ENCODE measurements at regions not wholly inside any gene's neighbourhood (a gene's known extent, or its start where the extent isn't known, plus 50 kb on each side); places are given as distances from the start of the nearest gene placed in this dataset.

DNA sequence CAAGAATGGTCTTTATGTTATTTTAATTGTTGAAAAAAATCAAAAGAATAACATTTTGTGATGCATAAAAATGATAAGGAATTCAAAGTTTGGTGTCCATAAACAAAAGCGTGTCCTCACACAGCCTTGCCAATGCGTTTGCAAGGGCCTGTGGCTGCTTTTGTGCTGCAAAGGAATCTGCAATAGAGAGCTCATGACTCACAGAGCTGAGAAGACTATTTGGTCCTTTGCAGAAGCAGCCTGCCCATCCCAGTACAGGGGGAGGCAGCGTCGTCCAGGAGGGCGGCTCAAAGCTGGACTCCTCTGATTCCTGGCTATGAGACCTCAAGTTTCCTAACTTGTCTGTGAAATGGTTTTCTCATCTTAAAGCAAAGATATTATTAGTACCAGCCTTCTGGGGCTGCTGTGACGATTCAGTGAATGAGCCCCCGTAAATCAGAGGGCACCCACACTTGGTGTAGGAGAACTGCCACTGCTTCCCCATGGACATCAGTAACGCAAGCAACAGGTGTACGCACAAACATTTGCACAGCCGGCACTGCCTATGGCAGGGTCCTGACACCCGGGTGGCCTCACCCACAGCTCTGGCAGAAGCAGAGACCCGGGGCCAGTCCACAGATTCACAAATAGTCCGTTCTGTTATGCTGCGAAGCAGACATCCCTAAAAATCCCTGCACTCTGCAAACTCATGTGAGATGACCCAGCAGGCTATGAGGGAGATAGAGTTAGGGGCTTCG is 70.6 kb upstream of the ASAP2 start:
- TF ChIP-seq POLR2AphosphoS5 (IDR thresholded peaks at IDR 0.05; ENCODE audit: low read depth, low read length) (no peak), SIN3A (IDR thresholded peaks at IDR 0.05; ENCODE audit: borderline replicate concordance, insufficient read depth, low read depth, low read length) (no peak)
- TF ChIP-seq, protein P1, sequence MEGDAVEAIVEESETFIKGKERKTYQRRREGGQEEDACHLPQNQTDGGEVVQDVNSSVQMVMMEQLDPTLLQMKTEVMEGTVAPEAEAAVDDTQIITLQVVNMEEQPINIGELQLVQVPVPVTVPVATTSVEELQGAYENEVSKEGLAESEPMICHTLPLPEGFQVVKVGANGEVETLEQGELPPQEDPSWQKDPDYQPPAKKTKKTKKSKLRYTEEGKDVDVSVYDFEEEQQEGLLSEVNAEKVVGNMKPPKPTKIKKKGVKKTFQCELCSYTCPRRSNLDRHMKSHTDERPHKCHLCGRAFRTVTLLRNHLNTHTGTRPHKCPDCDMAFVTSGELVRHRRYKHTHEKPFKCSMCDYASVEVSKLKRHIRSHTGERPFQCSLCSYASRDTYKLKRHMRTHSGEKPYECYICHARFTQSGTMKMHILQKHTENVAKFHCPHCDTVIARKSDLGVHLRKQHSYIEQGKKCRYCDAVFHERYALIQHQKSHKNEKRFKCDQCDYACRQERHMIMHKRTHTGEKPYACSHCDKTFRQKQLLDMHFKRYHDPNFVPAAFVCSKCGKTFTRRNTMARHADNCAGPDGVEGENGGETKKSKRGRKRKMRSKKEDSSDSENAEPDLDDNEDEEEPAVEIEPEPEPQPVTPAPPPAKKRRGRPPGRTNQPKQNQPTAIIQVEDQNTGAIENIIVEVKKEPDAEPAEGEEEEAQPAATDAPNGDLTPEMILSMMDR (IDR thresholded peaks at IDR 0.05), result no peak
- TF ChIP-seq, protein P2, sequence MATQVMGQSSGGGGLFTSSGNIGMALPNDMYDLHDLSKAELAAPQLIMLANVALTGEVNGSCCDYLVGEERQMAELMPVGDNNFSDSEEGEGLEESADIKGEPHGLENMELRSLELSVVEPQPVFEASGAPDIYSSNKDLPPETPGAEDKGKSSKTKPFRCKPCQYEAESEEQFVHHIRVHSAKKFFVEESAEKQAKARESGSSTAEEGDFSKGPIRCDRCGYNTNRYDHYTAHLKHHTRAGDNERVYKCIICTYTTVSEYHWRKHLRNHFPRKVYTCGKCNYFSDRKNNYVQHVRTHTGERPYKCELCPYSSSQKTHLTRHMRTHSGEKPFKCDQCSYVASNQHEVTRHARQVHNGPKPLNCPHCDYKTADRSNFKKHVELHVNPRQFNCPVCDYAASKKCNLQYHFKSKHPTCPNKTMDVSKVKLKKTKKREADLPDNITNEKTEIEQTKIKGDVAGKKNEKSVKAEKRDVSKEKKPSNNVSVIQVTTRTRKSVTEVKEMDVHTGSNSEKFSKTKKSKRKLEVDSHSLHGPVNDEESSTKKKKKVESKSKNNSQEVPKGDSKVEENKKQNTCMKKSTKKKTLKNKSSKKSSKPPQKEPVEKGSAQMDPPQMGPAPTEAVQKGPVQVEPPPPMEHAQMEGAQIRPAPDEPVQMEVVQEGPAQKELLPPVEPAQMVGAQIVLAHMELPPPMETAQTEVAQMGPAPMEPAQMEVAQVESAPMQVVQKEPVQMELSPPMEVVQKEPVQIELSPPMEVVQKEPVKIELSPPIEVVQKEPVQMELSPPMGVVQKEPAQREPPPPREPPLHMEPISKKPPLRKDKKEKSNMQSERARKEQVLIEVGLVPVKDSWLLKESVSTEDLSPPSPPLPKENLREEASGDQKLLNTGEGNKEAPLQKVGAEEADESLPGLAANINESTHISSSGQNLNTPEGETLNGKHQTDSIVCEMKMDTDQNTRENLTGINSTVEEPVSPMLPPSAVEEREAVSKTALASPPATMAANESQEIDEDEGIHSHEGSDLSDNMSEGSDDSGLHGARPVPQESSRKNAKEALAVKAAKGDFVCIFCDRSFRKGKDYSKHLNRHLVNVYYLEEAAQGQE (IDR thresholded peaks at IDR 0.05; ENCODE audit: insufficient read depth in 1 of 2, low read depth in 2 of 2, low read length in 1 of 2), result no peak
